Neural cell (in vitro differentiated cells): ENCODE measurements at regions not wholly inside any gene's neighbourhood (a gene's known extent, or its start where the extent isn't known, plus 50 kb on each side); places are given as distances from the start of the nearest gene placed in this dataset.

Experiments used
- H2AFZ ChIP-seq: fragments of 200-600, 300-800 bp; sonication (generic), shearing (Covaris generic); 2 replicates; pipeline ENCODE4 v1.6.0; 2014; ENCODE audit warnings: low read depth, mild to moderate bottlenecking, antibody characterized with exemption, low read length, moderate library complexity
- H3F3A ChIP-seq: fragments of 200-600 bp; shearing (Covaris generic); 2 replicates; pipeline ENCODE4 v1.6.1; 2016; ENCODE audit warnings: mild to moderate bottlenecking, moderate library complexity, mixed read lengths, antibody characterized with exemption, low read length; ENCODE audit not compliant: insufficient read depth, poor library complexity, severe bottlenecking
- H3K27ac ChIP-seq: fragments of 200-600, 300-800 bp; sonication (generic), shearing (Covaris generic); 2 replicates; pipeline ENCODE4 v1.5.1; 2014; ENCODE audit warnings: mild to moderate bottlenecking, low read length, moderate library complexity
- H3K27me3 ChIP-seq: fragments of 300-800, 200-600 bp; sonication (generic), shearing (Covaris generic); 2 replicates; pipeline ENCODE4 v1.6.0; 2014; ENCODE audit warnings: mild to moderate bottlenecking, low read depth, low read length, moderate library complexity; ENCODE audit not compliant: insufficient read depth
- H3K36me3 ChIP-seq: fragments of 300-800, 200-600 bp; sonication (generic), shearing (Covaris generic); 2 replicates; pipeline ENCODE4 v1.5.1; 2014; ENCODE audit warnings: mild to moderate bottlenecking, antibody characterized with exemption, low read length, moderate library complexity; ENCODE audit not compliant: insufficient read depth
- H3K4me2 ChIP-seq: fragments of 300-800, 200-600 bp; sonication (generic), shearing (Covaris generic); 2 replicates; pipeline ENCODE4 v1.6.0; 2014; ENCODE audit warnings: mild to moderate bottlenecking, low read length
- H3K4me3 ChIP-seq: fragments of 300-800, 200-600 bp; sonication (generic), shearing (Covaris generic); 2 replicates; pipeline ENCODE4 v1.5.1; 2014; ENCODE audit warnings: mild to moderate bottlenecking, low read length, moderate library complexity
- H3K79me2 ChIP-seq: fragments of 200-600 bp; shearing (Covaris generic); replicated peaks from 2 replicates; pipeline ENCODE4 v1.6.0; 2014; ENCODE audit warnings: mild to moderate bottlenecking, low read length, moderate library complexity; ENCODE audit not compliant: insufficient read depth
- H3K9ac ChIP-seq: fragments of 300-800, 200-600 bp; sonication (generic), shearing (Covaris generic); 2 replicates; pipeline ENCODE4 v1.6.1; 2016; ENCODE audit warnings: mild to moderate bottlenecking, low read length, mixed read lengths
- H3K9me2 ChIP-seq: fragments of 200-600 bp; shearing (Covaris generic); 2 replicates; pipeline ENCODE4 v1.6.1; 2016; ENCODE audit warnings: mild to moderate bottlenecking, low read length, mixed read lengths; ENCODE audit not compliant: insufficient read depth
- H3K9me3 ChIP-seq: fragments of 200-600, 300-800 bp; sonication (generic), shearing (Covaris generic); 2 replicates; pipeline ENCODE4 v1.6.1; 2016; ENCODE audit warnings: mild to moderate bottlenecking, mixed run types, low read length, moderate library complexity, mixed read lengths
- H4K20me1 ChIP-seq: fragments of 200-600 bp; shearing (Covaris generic); 2 replicates; pipeline ENCODE4 v1.6.1; 2016; ENCODE audit warnings: mild to moderate bottlenecking, mixed run types; ENCODE audit not compliant: insufficient read depth
- CTCF ChIP-seq: fragments of 450-650 bp; IDR thresholded peaks from 2 replicates; pipeline ENCODE4 v1.5.1; 2014; ENCODE audit warnings: antibody characterized with exemption, mild to moderate bottlenecking, moderate library complexity; ENCODE audit not compliant: poor library complexity, severe bottlenecking
- EP300 ChIP-seq: fragments of 450-650 bp; conservative IDR thresholded peaks from 2 replicates; pipeline ENCODE4 v1.6.1; 2014; ENCODE audit warnings: antibody characterized with exemption, mild to moderate bottlenecking, moderate library complexity; ENCODE audit not compliant: poor library complexity, severe bottlenecking
- EZH2 ChIP-seq: fragments of 200-600, 300-800 bp; shearing (Covaris generic), sonication (generic); IDR thresholded peaks from 2 replicates; pipeline ENCODE4 v1.6.1; 2014; ENCODE audit warnings: antibody characterized with exemption, low read length, borderline replicate concordance, mild to moderate bottlenecking; ENCODE audit not compliant: insufficient read depth, poor library complexity, severe bottlenecking
- MXI1 ChIP-seq: fragments of 450-650 bp; conservative IDR thresholded peaks from 2 replicates; pipeline ENCODE4 v1.6.1; 2014; ENCODE audit warnings: antibody characterized with exemption, mild to moderate bottlenecking; ENCODE audit not compliant: poor library complexity, severe bottlenecking
- POLR2AphosphoS5 ChIP-seq: IDR thresholded peaks from 2 replicates; pipeline ENCODE4 v1.6.1; 2012
- RAD21 ChIP-seq: fragments of 450-650 bp; conservative IDR thresholded peaks from 2 replicates; pipeline ENCODE4 v1.6.1; 2014; ENCODE audit warnings: antibody characterized with exemption, mild to moderate bottlenecking, moderate library complexity
- SMC3 ChIP-seq: fragments of 450-650 bp; conservative IDR thresholded peaks from 2 replicates; pipeline ENCODE4 v1.6.1; 2014; ENCODE audit warnings: antibody characterized with exemption, mild to moderate bottlenecking, moderate library complexity; ENCODE audit not compliant: poor library complexity
- TAF1 ChIP-seq: IDR thresholded peaks from 2 replicates; pipeline ENCODE4 v1.6.1; 2012; ENCODE audit warnings: low read depth
- TF ChIP-seq, protein P1 (sequence below): IDR thresholded peaks from 2 replicates; pipeline ENCODE4 v1.6.1; 2012; ENCODE audit warnings: borderline replicate concordance

- Histone ChIP-seq H3K79me2 (no peaks in the 10 kb centered on the region), H3F3A (no peaks in the 10 kb centered on the region), H3K27me3 (no peaks in the 10 kb centered on the region), H3K9ac (no peak overlapping the region), H3K9me2 (no peaks in the 10 kb centered on the region), H3K4me3 (no peak overlapping the region), H3K9me3 (no peaks in the 10 kb centered on the region), H4K20me1 (no peaks in the 10 kb centered on the region), H3K4me2 (no peak overlapping the region), H3K36me3 (no peaks in the 10 kb centered on the region), H3K27ac (peak overlapping the region; percentile 9), H2AFZ (no peak overlapping the region)
- TF ChIP-seq MXI1 (no peak), EZH2 (no peak), EP300 (no peak), SMC3 (no peak), RAD21 (no peak)
These were observed 196.7 kb downstream of the KLF6 start for GRCh38 chr10:3588346-3588745.

DNA sequence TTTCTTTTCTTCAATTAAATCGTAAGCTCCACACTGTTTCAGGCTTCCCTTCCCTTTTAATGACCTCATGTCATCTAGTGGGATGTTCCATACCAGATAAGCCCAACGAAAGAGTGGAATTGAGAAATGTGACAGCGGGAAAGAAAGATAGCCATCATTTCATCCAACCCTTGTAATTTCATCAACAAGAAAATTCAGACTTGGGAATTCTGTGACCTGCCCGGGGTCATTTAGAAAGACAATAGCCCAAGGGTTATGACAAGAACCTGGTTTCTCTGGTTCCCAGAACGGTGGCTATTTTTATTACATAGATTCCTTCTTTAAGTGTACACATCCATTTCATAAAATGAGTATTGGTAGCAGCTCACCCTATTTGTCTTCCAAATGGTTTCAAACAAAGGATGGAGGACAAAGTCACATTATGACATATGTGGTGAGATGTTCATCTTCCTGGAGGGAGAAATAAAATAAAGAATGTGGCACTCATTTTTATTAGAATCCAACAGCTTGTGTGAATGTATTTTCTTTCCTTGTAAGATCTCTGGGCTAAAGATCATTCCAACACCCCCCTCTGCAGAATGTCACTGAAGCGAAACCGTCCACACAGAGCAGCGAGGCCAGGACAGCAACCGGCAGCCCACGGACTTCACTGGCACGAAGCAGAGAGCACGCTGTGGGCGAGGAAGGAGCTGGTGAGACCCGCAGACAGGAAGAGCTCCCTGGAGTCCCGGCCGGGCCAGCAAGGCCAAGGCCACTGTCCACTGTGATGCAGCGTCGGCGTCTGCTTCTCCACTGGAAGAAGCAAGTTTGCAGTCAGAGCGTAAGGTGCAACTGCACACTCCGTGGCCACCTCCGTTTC, 199.9 kb downstream of the KLF6 start:
- H3K4me2 ChIP-seq: no peak overlapping the region
- H3K4me3 ChIP-seq: no peak overlapping the region
- H3K9me3 ChIP-seq: no peaks in the 10 kb centered on the region
- no peaks in the 10 kb centered on the region for H3K9me2 ChIP-seq
- H3K36me3 ChIP-seq: no peaks in the 10 kb centered on the region
- no peak overlapping the region for H2AFZ ChIP-seq
- TF ChIP-seq TAF1: no peak
- TF ChIP-seq, protein P1, sequence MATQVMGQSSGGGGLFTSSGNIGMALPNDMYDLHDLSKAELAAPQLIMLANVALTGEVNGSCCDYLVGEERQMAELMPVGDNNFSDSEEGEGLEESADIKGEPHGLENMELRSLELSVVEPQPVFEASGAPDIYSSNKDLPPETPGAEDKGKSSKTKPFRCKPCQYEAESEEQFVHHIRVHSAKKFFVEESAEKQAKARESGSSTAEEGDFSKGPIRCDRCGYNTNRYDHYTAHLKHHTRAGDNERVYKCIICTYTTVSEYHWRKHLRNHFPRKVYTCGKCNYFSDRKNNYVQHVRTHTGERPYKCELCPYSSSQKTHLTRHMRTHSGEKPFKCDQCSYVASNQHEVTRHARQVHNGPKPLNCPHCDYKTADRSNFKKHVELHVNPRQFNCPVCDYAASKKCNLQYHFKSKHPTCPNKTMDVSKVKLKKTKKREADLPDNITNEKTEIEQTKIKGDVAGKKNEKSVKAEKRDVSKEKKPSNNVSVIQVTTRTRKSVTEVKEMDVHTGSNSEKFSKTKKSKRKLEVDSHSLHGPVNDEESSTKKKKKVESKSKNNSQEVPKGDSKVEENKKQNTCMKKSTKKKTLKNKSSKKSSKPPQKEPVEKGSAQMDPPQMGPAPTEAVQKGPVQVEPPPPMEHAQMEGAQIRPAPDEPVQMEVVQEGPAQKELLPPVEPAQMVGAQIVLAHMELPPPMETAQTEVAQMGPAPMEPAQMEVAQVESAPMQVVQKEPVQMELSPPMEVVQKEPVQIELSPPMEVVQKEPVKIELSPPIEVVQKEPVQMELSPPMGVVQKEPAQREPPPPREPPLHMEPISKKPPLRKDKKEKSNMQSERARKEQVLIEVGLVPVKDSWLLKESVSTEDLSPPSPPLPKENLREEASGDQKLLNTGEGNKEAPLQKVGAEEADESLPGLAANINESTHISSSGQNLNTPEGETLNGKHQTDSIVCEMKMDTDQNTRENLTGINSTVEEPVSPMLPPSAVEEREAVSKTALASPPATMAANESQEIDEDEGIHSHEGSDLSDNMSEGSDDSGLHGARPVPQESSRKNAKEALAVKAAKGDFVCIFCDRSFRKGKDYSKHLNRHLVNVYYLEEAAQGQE: no peak
- TF ChIP-seq RAD21: no peak
- H3K9ac ChIP-seq: no peak overlapping the region
- H3K27ac ChIP-seq: no peak overlapping the region
- no peaks in the 10 kb centered on the region for H3F3A ChIP-seq
- no peaks in the 10 kb centered on the region for H3K27me3 ChIP-seq
- H3K79me2 ChIP-seq: no peaks in the 10 kb centered on the region
- H4K20me1 ChIP-seq: no peaks in the 10 kb centered on the region

- Histone ChIP-seq H3K27ac (no peak overlapping the region), H3K9me2 (no peaks in the 10 kb centered on the region), H3K27me3 (no peaks in the 10 kb centered on the region), H3K9ac (no peak overlapping the region), H4K20me1 (no peaks in the 10 kb centered on the region), H3K4me2 (no peak overlapping the region), H3K9me3 (no peaks in the 10 kb centered on the region), H3K4me3 (no peak overlapping the region), H2AFZ (no peak overlapping the region), H3F3A (no peaks in the 10 kb centered on the region), H3K79me2 (no peaks in the 10 kb centered on the region), H3K36me3 (no peaks in the 10 kb centered on the region)
- TF ChIP-seq RAD21 (no peak), SMC3 (no peak), EZH2 (no peak), EP300 (no peak), MXI1 (no peak), CTCF (no peak), POLR2AphosphoS5 (no peak), TAF1 (no peak)
- TF ChIP-seq, protein P1: no peak
These were observed 204.4 kb downstream of the KLF6 start for GRCh38 chr10:3580565-3580964.
